Liver (tissue), 8 donors: ENCODE measurements at regions not wholly inside any gene's neighbourhood (a gene's known extent, or its start where the extent isn't known, plus 50 kb on each side); places are given as distances from the start of the nearest gene placed in this dataset.

ENCODE experiments used
- DNase-seq: peaks from one replicate; pipeline ENCODE4 v3.0.0-alpha.2; 2017; ENCODE audit warnings: low spot score
- H3K27ac ChIP-seq, 2 donors: one replicate each; pipeline ENCODE4 v1.7.0; 2013; ENCODE audit warnings: inconsistent platforms in 2 of 2, low read length in 2 of 2, control low read depth in 1 of 2, low read depth in 1 of 2, mild to moderate bottlenecking in 1 of 2
- H3K27me3 ChIP-seq, 4 donors: one replicate each; pipeline versions ENCODE4 v1.6.1 to v1.7.0; 2013; ENCODE audit warnings: low read length in 3 of 4, inconsistent platforms in 1 of 4, mild to moderate bottlenecking in 1 of 4, moderate library complexity in 1 of 4; ENCODE audit not compliant: control insufficient read depth in 4 of 4, insufficient read depth in 4 of 4
- H3K36me3 ChIP-seq, 4 donors: one replicate each; pipeline versions ENCODE4 v1.6.1 to v1.7.0; 2013; ENCODE audit warnings: low read length in 3 of 4, mild to moderate bottlenecking in 3 of 4, low read depth in 1 of 4, moderate library complexity in 1 of 4; ENCODE audit not compliant: control insufficient read depth in 4 of 4, insufficient read depth in 3 of 4
- H3K4me1 ChIP-seq, 4 donors: one replicate each; pipeline versions ENCODE4 v1.6.1 to v1.7.0; 2013; ENCODE audit warnings: low read length in 3 of 4, mild to moderate bottlenecking in 3 of 4, moderate library complexity in 1 of 4; ENCODE audit not compliant: control insufficient read depth in 4 of 4, insufficient read depth in 4 of 4
- H3K4me3 ChIP-seq, 3 donors: one replicate each; pipeline versions ENCODE4 v1.6.1 to v1.7.0; 2013; ENCODE audit warnings: low read length in 3 of 3, control low read depth in 1 of 3, low read depth in 1 of 3, mild to moderate bottlenecking in 1 of 3
- H3K9ac ChIP-seq, 2 donors: one replicate each; pipeline ENCODE4 v1.7.0; 2013; ENCODE audit warnings: low read length in 2 of 2, mild to moderate bottlenecking in 2 of 2, moderate library complexity in 2 of 2, control low read depth in 1 of 2, low read depth in 1 of 2
- H3K9me3 ChIP-seq, 4 donors: one replicate each; pipeline versions ENCODE4 v1.6.1 to v1.7.0; 2013; ENCODE audit warnings: low read length in 3 of 4; ENCODE audit not compliant: control insufficient read depth in 4 of 4
- ATF3 ChIP-seq: IDR thresholded peaks from 2 replicates; pipeline ENCODE4 v1.6.1; 2016; ENCODE audit warnings: antibody characterized with exemption
- CTCF ChIP-seq: fragments of 150-350 bp; IDR thresholded peaks from 2 replicates; pipeline ENCODE4 v1.5.1; 2017; ENCODE audit warnings: improper control_type of control experiment, low read depth, low read length; ENCODE audit not compliant: missing input control
- EGR1 ChIP-seq, 2 donors: IDR thresholded peaks; 2 replicates each; pipeline ENCODE4 v1.6.1; 2016 to 2018; ENCODE audit warnings: antibody characterized with exemption in 2 of 2, low read depth in 2 of 2
- FOXA1 ChIP-seq: IDR thresholded peaks from 2 replicates; pipeline ENCODE4 v1.6.1; 2016; ENCODE audit warnings: antibody characterized with exemption
- FOXA2 ChIP-seq: IDR thresholded peaks from 2 replicates; pipeline ENCODE4 v1.6.1; 2016; ENCODE audit warnings: antibody characterized with exemption
- GABPA ChIP-seq, 2 donors: IDR thresholded peaks in 1 of 2; conservative IDR thresholded peaks in 1 of 2; 2 replicates each; pipeline ENCODE4 v1.6.1; 2016; ENCODE audit warnings: antibody characterized with exemption in 2 of 2, mild to moderate bottlenecking in 1 of 2, moderate library complexity in 1 of 2
- HNF4G ChIP-seq: IDR thresholded peaks from 2 replicates; pipeline ENCODE4 v1.6.1; 2016; ENCODE audit warnings: antibody characterized with exemption
- JUND ChIP-seq, 2 donors: IDR thresholded peaks; 2 replicates each; pipeline ENCODE4 v1.6.1; 2016; ENCODE audit warnings: antibody characterized with exemption in 2 of 2
- MAX ChIP-seq: IDR thresholded peaks from 2 replicates; pipeline ENCODE4 v1.6.1; 2016; ENCODE audit warnings: antibody characterized with exemption
- NR2F2 ChIP-seq: IDR thresholded peaks from 2 replicates; pipeline ENCODE4 v1.6.1; 2016; ENCODE audit warnings: antibody characterized with exemption
- RAD21 ChIP-seq, 2 donors: IDR thresholded peaks; 2 replicates each; pipeline ENCODE4 v1.6.1; 2016; ENCODE audit warnings: antibody characterized with exemption in 2 of 2, mild to moderate bottlenecking in 2 of 2
- REST ChIP-seq: IDR thresholded peaks from 2 replicates; pipeline ENCODE4 v1.6.1; 2016; ENCODE audit warnings: antibody characterized with exemption, mild to moderate bottlenecking
- RXRA ChIP-seq, 2 donors: IDR thresholded peaks; 2 replicates each; pipeline ENCODE4 v1.6.1; 2017 to 2018; ENCODE audit warnings: antibody characterized with exemption in 2 of 2, mild to moderate bottlenecking in 1 of 2
- SP1 ChIP-seq: IDR thresholded peaks from 2 replicates; pipeline ENCODE4 v1.6.1; 2018; ENCODE audit warnings: antibody characterized with exemption, mild to moderate bottlenecking
- TAF1 ChIP-seq: conservative IDR thresholded peaks from 2 replicates; pipeline ENCODE4 v1.6.1; 2016; ENCODE audit warnings: antibody characterized with exemption, mild to moderate bottlenecking
- YY1 ChIP-seq: IDR thresholded peaks from 2 replicates; pipeline ENCODE4 v1.6.1; 2016; ENCODE audit warnings: antibody characterized with exemption, mild to moderate bottlenecking
- ZBTB33 ChIP-seq: IDR thresholded peaks from 2 replicates; pipeline ENCODE4 v1.6.1; 2016; ENCODE audit warnings: antibody characterized with exemption
- WGBS: extraction: QIAGEN DNeasy Blood & Tissue Kit; methylation state at CpG from one replicate; pipeline ENCODE4 v1.1.7; 2013; 5-methylcytosine and 5-hydroxymethylcytosine counted together
- donor health status: healthy.
- donor health status: healthy.
- donor health status: healthy.
- donor health status: healthy.
- donor health status: healthy.

GRCh38 chr6:4545893-4546292, 230.3 kb upstream of the CDYL start:
- no peak for TF ChIP-seq SP1
- no peak for TF ChIP-seq FOXA2
- no peak for TF ChIP-seq ZBTB33
- no peak for TF ChIP-seq REST
- TF ChIP-seq JUND (IDR thresholded peaks at IDR 0.05) = no peak
- no peak for TF ChIP-seq EGR1 (IDR thresholded peaks at IDR 0.05; ENCODE audit: low read depth in 2 of 2)
- TF ChIP-seq CTCF = no peak
- TF ChIP-seq FOXA1 = no peak
- Histone ChIP-seq H3K4me3 (no peak overlapping the region), H3K9ac (no peak overlapping the region), H3K36me3 (no peaks in the 10 kb centered on the region), H3K9me3 (no peaks in the 10 kb centered on the region), H3K27me3 (peaks cover 0 to 6% (median 0%) of the 10 kb centered on the region in 4 donors), H3K27ac (no peak overlapping the region), H3K4me1 (no peaks in the 10 kb centered on the region)
- 53% methylated on average over 4 of the region's 4 CpGs for WGBS
- DNase-seq = no peak

- no peak overlapping the region for H3K9ac ChIP-seq
- H3K9me3 ChIP-seq = no peaks in the 10 kb centered on the region
- TF ChIP-seq TAF1 (no peak), REST (no peak), NR2F2 (no peak), ATF3 (no peak), RAD21 (IDR thresholded peaks at IDR 0.05) (no peak), FOXA1 (no peak), HNF4G (no peak), EGR1 (IDR thresholded peaks at IDR 0.05; ENCODE audit: low read depth in 2 of 2) (no peak), JUND (IDR thresholded peaks at IDR 0.05) (no peak), FOXA2 (no peak), ZBTB33 (no peak), MAX (no peak), RXRA (IDR thresholded peaks at IDR 0.05) (no peak), GABPA (IDR thresholded peaks at IDR 0.05 in 1 of 2, conservative IDR thresholded peaks at IDR 0.05 in 1 of 2) (no peak), YY1 (no peak), SP1 (no peak)
Observed at GRCh38 chr6:4543596-4543995, 232.6 kb upstream of the CDYL start.

More at GRCh38 chr6:4543596-4543995, 232.6 kb upstream of the CDYL start:
- 48% methylated on average over 2 of the region's 2 CpGs for WGBS
- Histone ChIP-seq H3K27ac (no peak overlapping the region), H3K27me3 (peaks cover 0 to 6% (median 0%) of the 10 kb centered on the region in 4 donors), H3K4me3 (no peak overlapping the region), H3K4me1 (no peaks in the 10 kb centered on the region), H3K36me3 (no peaks in the 10 kb centered on the region)
- DNase-seq = no peak
